ENCODE measurements at regions not wholly inside any gene's neighbourhood (a gene's known extent, or its start where the extent isn't known, plus 50 kb on each side); places are given as distances from the start of the nearest gene placed in this dataset.
"Not testable (repeated sequence)": the region's sequence is repeated elsewhere in the genome, so short reads cannot be mapped to it uniquely, and the experiment has no call there.

- DNase-seq: no peak
Observed at GRCh38 chr12:33832900-33833299, 189.4 kb upstream of the ALG10 start.

GRCh38 chr12:33834672-33835071 is 187.6 kb upstream of the ALG10 start:
- DNase-seq: no peak

GRCh38 chr12:33876618-33877017 is 145.7 kb upstream of the ALG10 start:
- DNase-seq: no peak

GRCh38 chr12:33892425-33892824 is 129.9 kb upstream of the ALG10 start:
- DNase-seq: no peak

GRCh38 chr12:33920460-33920859 is 101.8 kb upstream of the ALG10 start:
- DNase-seq: not testable (repeated sequence)

- no peak for DNase-seq
Observed at GRCh38 chr12:33926095-33926494, 96.2 kb upstream of the ALG10 start.

GRCh38 chr12:33937669-33938068 is 84.6 kb upstream of the ALG10 start:
- not testable (repeated sequence) for DNase-seq

- DNase-seq: no peak
Observed at GRCh38 chr12:33942172-33942571, 80.1 kb upstream of the ALG10 start.

- no peak for DNase-seq
Observed at GRCh38 chr12:33944703-33945437, 77.4 kb upstream of the ALG10 start.

GRCh38 chr12:33945438-33945784 is 76.9 kb upstream of the ALG10 start:
- DNase-seq: no peak

GRCh38 chr12:33966219-33966618 is 56.1 kb upstream of the ALG10 start:
- DNase-seq: not testable (repeated sequence)

GRCh38 chr12:33967760-33968159 is 54.5 kb upstream of the ALG10 start:
- DNase-seq: no peak

All from fibroblast of skin of right quadriceps (primary cell).